ENCODE measurements at regions not wholly inside any gene's neighbourhood (a gene's known extent, or its start where the extent isn't known, plus 50 kb on each side); places are given as distances from the start of the nearest gene placed in this dataset.

- TF ChIP-seq, protein P1, sequence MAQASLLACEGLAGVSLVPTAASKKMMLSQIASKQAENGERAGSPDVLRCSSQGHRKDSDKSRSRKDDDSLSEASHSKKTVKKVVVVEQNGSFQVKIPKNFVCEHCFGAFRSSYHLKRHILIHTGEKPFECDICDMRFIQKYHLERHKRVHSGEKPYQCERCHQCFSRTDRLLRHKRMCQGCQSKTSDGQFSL (CRISPR knock-in tag; IDR thresholded peaks at IDR 0.05) = no peak
- TF ChIP-seq HHEX (CRISPR knock-in tag; IDR thresholded peaks at IDR 0.05) = no peak
- TF ChIP-seq ATF2 (CRISPR knock-in tag; IDR thresholded peaks at IDR 0.05) = no peak
- TF ChIP-seq EZH2 (conservative IDR thresholded peaks at IDR 0.05; ENCODE audit: low read depth, low read length) = no peak
- TF ChIP-seq MZF1 (CRISPR knock-in tag; IDR thresholded peaks at IDR 0.05; ENCODE audit: borderline replicate concordance) = no peak
- TF ChIP-seq ASH2L (IDR thresholded peaks at IDR 0.05; ENCODE audit: insufficient read length, low read depth, low read length) = no peak
- TF ChIP-seq FOXA1 (IDR thresholded peaks at IDR 0.05) = no peak
- no peak for TF ChIP-seq FOXA1 (CRISPR knock-in tag; IDR thresholded peaks at IDR 0.05)
- no peak for TF ChIP-seq NKX3-1 (CRISPR knock-in tag; IDR thresholded peaks at IDR 0.05)
- no peak for TF ChIP-seq REST (IDR thresholded peaks at IDR 0.05; ENCODE audit: borderline replicate concordance in 1 of 2, low read depth in 1 of 2, low read length in 2 of 2)
- TF ChIP-seq ZNF556 (CRISPR knock-in tag; IDR thresholded peaks at IDR 0.05; ENCODE audit: borderline replicate concordance) = no peak
Measured at GRCh38 chr20:54389596-54390280, 85.7 kb upstream of the DOK5 start.
